Liver (tissue), 3 donors: ENCODE measurements at regions not wholly inside any gene's neighbourhood (a gene's known extent, or its start where the extent isn't known, plus 50 kb on each side); places are given as distances from the start of the nearest gene placed in this dataset.

Experiments used
- CTCF ChIP-seq: fragments of 150-350 bp; IDR thresholded peaks from 2 replicates; pipeline ENCODE4 v1.5.1; 2017; ENCODE audit warnings: improper control_type of control experiment, low read depth, low read length; ENCODE audit not compliant: missing input control
- FOXA1 ChIP-seq: IDR thresholded peaks from 2 replicates; pipeline ENCODE4 v1.6.1; 2016; ENCODE audit warnings: antibody characterized with exemption
- GABPA ChIP-seq, 2 donors: IDR thresholded peaks in 1 of 2; conservative IDR thresholded peaks in 1 of 2; 2 replicates each; pipeline ENCODE4 v1.6.1; 2016; ENCODE audit warnings: antibody characterized with exemption in 2 of 2, mild to moderate bottlenecking in 1 of 2, moderate library complexity in 1 of 2
- JUND ChIP-seq, 2 donors: IDR thresholded peaks; 2 replicates each; pipeline ENCODE4 v1.6.1; 2016; ENCODE audit warnings: antibody characterized with exemption in 2 of 2
- MAX ChIP-seq: IDR thresholded peaks from 2 replicates; pipeline ENCODE4 v1.6.1; 2016; ENCODE audit warnings: antibody characterized with exemption
- SP1 ChIP-seq: IDR thresholded peaks from 2 replicates; pipeline ENCODE4 v1.6.1; 2018; ENCODE audit warnings: antibody characterized with exemption, mild to moderate bottlenecking
- TF ChIP-seq, protein P1 (sequence below): IDR thresholded peaks from 2 replicates; pipeline ENCODE4 v1.6.1; 2016; ENCODE audit warnings: antibody characterized with exemption
- TF ChIP-seq, protein P2 (sequence below): IDR thresholded peaks from 2 replicates; pipeline ENCODE4 v1.6.1; 2016; ENCODE audit warnings: antibody characterized with exemption, mild to moderate bottlenecking
- donor health status: healthy.
- donor health status: healthy.

DNA sequence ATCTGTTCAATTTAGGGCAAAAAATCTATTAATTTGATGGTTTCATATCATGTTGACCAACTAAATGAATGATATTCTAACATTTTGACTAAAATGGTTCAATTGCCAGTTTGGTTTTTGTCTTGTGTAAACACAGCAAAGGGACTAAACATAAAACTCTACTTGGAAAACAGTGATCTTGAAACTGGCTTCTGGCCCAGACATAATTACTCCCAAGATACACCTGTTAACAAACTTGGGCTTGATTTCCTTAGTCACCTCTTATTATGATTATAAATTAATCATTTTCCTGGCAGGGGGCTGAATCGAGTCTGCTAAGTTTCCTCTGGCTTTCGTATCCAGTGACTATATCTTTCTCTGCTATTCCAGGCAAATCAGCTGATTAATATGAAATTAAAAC is 78.0 kb upstream of the OXGR1 start:
- TF ChIP-seq CTCF, result no peak
- TF ChIP-seq MAX, result no peak
- TF ChIP-seq JUND (IDR thresholded peaks at IDR 0.05), result no peak
- TF ChIP-seq, protein P1, sequence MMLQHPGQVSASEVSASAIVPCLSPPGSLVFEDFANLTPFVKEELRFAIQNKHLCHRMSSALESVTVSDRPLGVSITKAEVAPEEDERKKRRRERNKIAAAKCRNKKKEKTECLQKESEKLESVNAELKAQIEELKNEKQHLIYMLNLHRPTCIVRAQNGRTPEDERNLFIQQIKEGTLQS, result no peak
- TF ChIP-seq GABPA (IDR thresholded peaks at IDR 0.05 in 1 of 2, conservative IDR thresholded peaks at IDR 0.05 in 1 of 2), result no peak
- no peak for TF ChIP-seq SP1
- TF ChIP-seq, protein P2, sequence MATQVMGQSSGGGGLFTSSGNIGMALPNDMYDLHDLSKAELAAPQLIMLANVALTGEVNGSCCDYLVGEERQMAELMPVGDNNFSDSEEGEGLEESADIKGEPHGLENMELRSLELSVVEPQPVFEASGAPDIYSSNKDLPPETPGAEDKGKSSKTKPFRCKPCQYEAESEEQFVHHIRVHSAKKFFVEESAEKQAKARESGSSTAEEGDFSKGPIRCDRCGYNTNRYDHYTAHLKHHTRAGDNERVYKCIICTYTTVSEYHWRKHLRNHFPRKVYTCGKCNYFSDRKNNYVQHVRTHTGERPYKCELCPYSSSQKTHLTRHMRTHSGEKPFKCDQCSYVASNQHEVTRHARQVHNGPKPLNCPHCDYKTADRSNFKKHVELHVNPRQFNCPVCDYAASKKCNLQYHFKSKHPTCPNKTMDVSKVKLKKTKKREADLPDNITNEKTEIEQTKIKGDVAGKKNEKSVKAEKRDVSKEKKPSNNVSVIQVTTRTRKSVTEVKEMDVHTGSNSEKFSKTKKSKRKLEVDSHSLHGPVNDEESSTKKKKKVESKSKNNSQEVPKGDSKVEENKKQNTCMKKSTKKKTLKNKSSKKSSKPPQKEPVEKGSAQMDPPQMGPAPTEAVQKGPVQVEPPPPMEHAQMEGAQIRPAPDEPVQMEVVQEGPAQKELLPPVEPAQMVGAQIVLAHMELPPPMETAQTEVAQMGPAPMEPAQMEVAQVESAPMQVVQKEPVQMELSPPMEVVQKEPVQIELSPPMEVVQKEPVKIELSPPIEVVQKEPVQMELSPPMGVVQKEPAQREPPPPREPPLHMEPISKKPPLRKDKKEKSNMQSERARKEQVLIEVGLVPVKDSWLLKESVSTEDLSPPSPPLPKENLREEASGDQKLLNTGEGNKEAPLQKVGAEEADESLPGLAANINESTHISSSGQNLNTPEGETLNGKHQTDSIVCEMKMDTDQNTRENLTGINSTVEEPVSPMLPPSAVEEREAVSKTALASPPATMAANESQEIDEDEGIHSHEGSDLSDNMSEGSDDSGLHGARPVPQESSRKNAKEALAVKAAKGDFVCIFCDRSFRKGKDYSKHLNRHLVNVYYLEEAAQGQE, result no peak
- TF ChIP-seq FOXA1, result no peak
